ENCODE measurements at regions not wholly inside any gene's neighbourhood (a gene's known extent, or its start where the extent isn't known, plus 50 kb on each side); places are given as distances from the start of the nearest gene placed in this dataset.

DNA sequence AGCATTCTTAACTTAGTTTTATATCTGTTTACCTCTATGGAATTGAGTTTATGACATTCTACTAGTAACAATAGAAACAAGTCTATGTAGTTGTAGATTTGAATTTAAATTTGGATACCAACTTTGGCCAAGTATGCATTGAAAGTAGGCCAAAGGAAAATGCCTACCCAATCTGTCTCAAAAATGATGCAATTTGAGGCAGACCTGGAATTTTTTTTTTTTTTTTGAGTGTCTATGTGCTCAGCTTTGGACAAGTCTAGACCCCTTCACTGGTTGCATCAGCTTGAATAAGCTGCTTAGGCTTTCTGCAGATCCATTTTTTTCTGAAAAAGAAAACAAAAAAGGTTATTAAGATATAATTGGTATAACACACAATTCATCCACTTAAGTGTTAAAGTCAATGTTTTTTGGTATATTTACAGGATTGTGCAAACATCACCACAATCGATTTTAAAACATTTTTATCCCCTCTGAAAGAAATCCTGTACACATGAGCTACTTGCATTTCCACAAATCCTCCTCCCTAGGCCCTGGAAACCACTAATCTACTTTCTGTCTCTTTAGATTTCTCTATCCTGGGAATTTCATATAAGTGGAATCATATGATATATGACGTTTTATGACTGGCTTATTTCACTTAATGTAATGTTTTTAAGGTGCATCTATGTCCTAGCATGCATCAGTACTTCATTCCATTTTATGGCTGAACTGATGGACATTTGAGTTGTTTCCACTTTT is 185.1 kb upstream of the CCDC68 start:
- no peak overlapping the region for H3K27ac ChIP-seq
- no peaks in the 10 kb centered on the region for H3K4me1 ChIP-seq
- H3K79me2 ChIP-seq: no peaks in the 10 kb centered on the region
- H2AFZ ChIP-seq: no peak overlapping the region
- H3K4me2 ChIP-seq (ENCODE audit: low read length): no peak overlapping the region
- H3K4me3 ChIP-seq (ENCODE audit: low read depth, low read length): no peak overlapping the region
- TF ChIP-seq, protein P1, sequence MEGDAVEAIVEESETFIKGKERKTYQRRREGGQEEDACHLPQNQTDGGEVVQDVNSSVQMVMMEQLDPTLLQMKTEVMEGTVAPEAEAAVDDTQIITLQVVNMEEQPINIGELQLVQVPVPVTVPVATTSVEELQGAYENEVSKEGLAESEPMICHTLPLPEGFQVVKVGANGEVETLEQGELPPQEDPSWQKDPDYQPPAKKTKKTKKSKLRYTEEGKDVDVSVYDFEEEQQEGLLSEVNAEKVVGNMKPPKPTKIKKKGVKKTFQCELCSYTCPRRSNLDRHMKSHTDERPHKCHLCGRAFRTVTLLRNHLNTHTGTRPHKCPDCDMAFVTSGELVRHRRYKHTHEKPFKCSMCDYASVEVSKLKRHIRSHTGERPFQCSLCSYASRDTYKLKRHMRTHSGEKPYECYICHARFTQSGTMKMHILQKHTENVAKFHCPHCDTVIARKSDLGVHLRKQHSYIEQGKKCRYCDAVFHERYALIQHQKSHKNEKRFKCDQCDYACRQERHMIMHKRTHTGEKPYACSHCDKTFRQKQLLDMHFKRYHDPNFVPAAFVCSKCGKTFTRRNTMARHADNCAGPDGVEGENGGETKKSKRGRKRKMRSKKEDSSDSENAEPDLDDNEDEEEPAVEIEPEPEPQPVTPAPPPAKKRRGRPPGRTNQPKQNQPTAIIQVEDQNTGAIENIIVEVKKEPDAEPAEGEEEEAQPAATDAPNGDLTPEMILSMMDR (IDR thresholded peaks at IDR 0.05): no peak
- no peak overlapping the region for H3K9ac ChIP-seq
- no peaks in the 10 kb centered on the region for H3K9me3 ChIP-seq (ENCODE audit: control insufficient read depth, low read length)
- no peaks in the 10 kb centered on the region for H3K27me3 ChIP-seq (ENCODE audit: control insufficient read depth, insufficient read depth, low read length)
- H3K36me3 ChIP-seq (ENCODE audit: control insufficient read depth, insufficient read depth, low read length): no peaks in the 10 kb centered on the region

- Histone ChIP-seq H3K27ac (no peak overlapping the region), H3K4me1 (no peaks in the 10 kb centered on the region), H3K27me3 (ENCODE audit: control insufficient read depth, insufficient read depth, low read length) (no peaks in the 10 kb centered on the region), H3K36me3 (ENCODE audit: control insufficient read depth, insufficient read depth, low read length) (no peaks in the 10 kb centered on the region), H3K9me3 (ENCODE audit: control insufficient read depth, low read length) (no peaks in the 10 kb centered on the region), H3K79me2 (no peaks in the 10 kb centered on the region), H3K4me3 (ENCODE audit: low read depth, low read length) (no peak overlapping the region), H3K9ac (no peak overlapping the region), H3K4me2 (ENCODE audit: low read length) (no peak overlapping the region), H2AFZ (no peak overlapping the region)
- TF ChIP-seq, protein P1 (IDR thresholded peaks at IDR 0.05): no peak
Observed at GRCh38 chr18:55142410-55142809, 183.1 kb upstream of the CCDC68 start.

DNA sequence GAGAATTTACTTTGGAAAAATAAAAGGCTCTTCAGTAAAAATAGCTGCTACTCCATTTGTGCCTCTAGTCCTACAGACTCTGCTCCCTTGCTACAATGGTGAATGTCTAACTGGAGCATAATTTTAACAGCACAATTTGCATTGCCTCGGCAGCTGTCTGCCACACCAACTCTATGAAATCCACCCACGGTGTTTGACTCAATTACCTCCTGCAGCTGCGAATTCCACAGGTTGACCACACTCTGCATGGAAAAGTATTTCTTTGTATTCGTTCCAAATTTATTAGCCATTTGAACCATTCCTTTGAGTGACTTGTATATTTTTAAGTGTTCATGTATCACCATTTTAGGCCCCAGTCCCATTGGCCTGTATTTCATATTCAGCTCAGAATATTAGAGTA is 182.1 kb upstream of the CCDC68 start:
- Histone ChIP-seq H3K27me3 (ENCODE audit: control insufficient read depth, insufficient read depth, low read length) (no peaks in the 10 kb centered on the region), H3K79me2 (no peaks in the 10 kb centered on the region), H3K4me2 (ENCODE audit: low read length) (no peak overlapping the region), H3K9ac (no peak overlapping the region), H3K9me3 (ENCODE audit: control insufficient read depth, low read length) (no peaks in the 10 kb centered on the region), H3K36me3 (ENCODE audit: control insufficient read depth, insufficient read depth, low read length) (no peaks in the 10 kb centered on the region), H2AFZ (no peak overlapping the region), H3K4me1 (no peaks in the 10 kb centered on the region), H3K27ac (no peak overlapping the region), H3K4me3 (ENCODE audit: low read depth, low read length) (no peak overlapping the region)
- TF ChIP-seq, protein P1 (IDR thresholded peaks at IDR 0.05): no peak

DNA sequence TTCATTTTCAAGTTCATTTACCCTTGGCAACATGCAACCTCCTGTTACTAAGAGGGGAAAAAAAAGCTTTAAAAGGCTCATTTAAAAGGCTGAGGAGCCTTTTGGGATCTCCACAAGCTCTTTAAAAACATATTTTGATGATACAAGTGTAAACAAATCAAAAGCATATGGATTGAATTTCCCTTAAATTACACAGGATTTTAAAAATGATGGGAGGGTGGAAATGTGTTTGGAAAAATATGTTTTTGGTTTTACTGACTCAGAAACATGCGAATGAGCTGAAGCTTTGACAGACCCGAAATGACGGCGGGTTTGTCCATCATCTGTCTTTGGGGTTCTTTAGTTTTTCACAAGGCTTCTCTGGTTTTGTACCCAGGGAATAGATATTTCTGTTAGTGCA is 180.6 kb upstream of the CCDC68 start:
- no peaks in the 10 kb centered on the region for H3K4me1 ChIP-seq
- TF ChIP-seq, protein P1 (IDR thresholded peaks at IDR 0.05): no peak
- H3K79me2 ChIP-seq: no peaks in the 10 kb centered on the region
- no peak overlapping the region for H3K27ac ChIP-seq
- H3K9me3 ChIP-seq (ENCODE audit: control insufficient read depth, low read length): no peaks in the 10 kb centered on the region
- H3K4me2 ChIP-seq (ENCODE audit: low read length): no peak overlapping the region
- no peaks in the 10 kb centered on the region for H3K27me3 ChIP-seq (ENCODE audit: control insufficient read depth, insufficient read depth, low read length)
- no peak overlapping the region for H2AFZ ChIP-seq
- H3K36me3 ChIP-seq (ENCODE audit: control insufficient read depth, insufficient read depth, low read length): no peaks in the 10 kb centered on the region
- no peak overlapping the region for H3K4me3 ChIP-seq (ENCODE audit: low read depth, low read length)
- H3K9ac ChIP-seq: no peak overlapping the region

DNA sequence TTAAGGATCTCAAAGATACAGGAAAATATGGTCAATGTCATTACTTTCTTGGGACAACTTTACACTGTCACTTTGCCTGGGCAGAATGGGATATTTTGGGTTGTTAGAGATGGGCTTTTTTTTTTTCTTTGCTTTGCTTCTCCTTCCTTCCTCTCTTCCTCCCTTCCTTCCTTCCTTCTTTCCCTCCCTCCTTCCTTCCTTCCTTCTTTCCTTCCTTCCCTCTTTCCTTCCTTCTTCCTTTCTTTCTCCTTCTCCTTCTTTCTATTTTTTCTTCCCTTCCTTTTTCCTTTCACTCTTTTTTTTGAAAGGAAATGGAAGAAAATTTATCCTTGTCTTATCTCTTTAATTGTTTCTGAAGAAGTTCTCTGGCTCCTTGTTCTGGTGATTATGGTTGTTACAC is 180.0 kb upstream of the CCDC68 start:
- H3K9me3 ChIP-seq (ENCODE audit: control insufficient read depth, low read length): no peaks in the 10 kb centered on the region
- H3K27ac ChIP-seq: no peak overlapping the region
- H3K9ac ChIP-seq: no peak overlapping the region
- TF ChIP-seq, protein P1 (IDR thresholded peaks at IDR 0.05): no peak
- H2AFZ ChIP-seq: no peak overlapping the region
- no peak overlapping the region for H3K4me3 ChIP-seq (ENCODE audit: low read depth, low read length)
- H3K27me3 ChIP-seq (ENCODE audit: control insufficient read depth, insufficient read depth, low read length): no peaks in the 10 kb centered on the region
- no peaks in the 10 kb centered on the region for H3K4me1 ChIP-seq
- no peaks in the 10 kb centered on the region for H3K79me2 ChIP-seq
- H3K36me3 ChIP-seq (ENCODE audit: control insufficient read depth, insufficient read depth, low read length): no peaks in the 10 kb centered on the region
- H3K4me2 ChIP-seq (ENCODE audit: low read length): no peak overlapping the region
